Spleen (tissue), 11 donors: ENCODE measurements at regions not wholly inside any gene's neighbourhood (a gene's known extent, or its start where the extent isn't known, plus 50 kb on each side); places are given as distances from the start of the nearest gene placed in this dataset.

Experiments used
- DNase-seq: peaks from one replicate; pipeline ENCODE4 v3.0.0-alpha.2; 2020
- H3K27ac ChIP-seq, 8 donors: fragments of 200-600 bp; sonication (generic) in 7 of 8; 1 replicate in 4 of 8; 2 replicates in 4 of 8; pipeline versions ENCODE4 v1.5.0 to v1.8.0; 2016 to 2021; ENCODE audit warnings: inconsistent platforms in 4 of 8, mild to moderate bottlenecking in 4 of 8, moderate library complexity in 1 of 8
- H3K27me3 ChIP-seq, 7 donors: fragments of 200-600 bp; sonication (generic) in 6 of 7; replicated peaks in 1 of 7; 1 replicate in 4 of 7; 2 replicates in 3 of 7; pipeline versions ENCODE4 v1.5.0 to v1.8.0; 2016 to 2021; ENCODE audit warnings: inconsistent platforms in 3 of 7, mild to moderate bottlenecking in 1 of 7
- H3K36me3 ChIP-seq, 6 donors: fragments of 200-600 bp; sonication (generic) in 5 of 6; 1 replicate in 4 of 6; 2 replicates in 2 of 6; pipeline versions ENCODE4 v1.5.0 to v1.8.0; 2016 to 2021; ENCODE audit warnings: inconsistent platforms in 2 of 6
- H3K4me1 ChIP-seq, 6 donors: fragments of 200-600 bp; sonication (generic) in 5 of 6; 1 replicate in 3 of 6; 2 replicates in 3 of 6; pipeline versions ENCODE4 v1.5.0 to v1.8.0; 2016 to 2021; ENCODE audit warnings: inconsistent platforms in 3 of 6
- H3K4me3 ChIP-seq, 8 donors: fragments of 200-600 bp; sonication (generic) in 7 of 8; 1 replicate in 4 of 8; 2 replicates in 4 of 8; pipeline versions ENCODE4 v1.5.0 to v1.8.0; 2016 to 2021; ENCODE audit warnings: inconsistent platforms in 4 of 8, mild to moderate bottlenecking in 4 of 8, moderate library complexity in 2 of 8
- H3K9me3 ChIP-seq, 8 donors: fragments of 200-600 bp; sonication (generic) in 7 of 8; 1 replicate in 4 of 8; 2 replicates in 4 of 8; pipeline versions ENCODE4 v1.5.0 to v1.8.0; 2016 to 2021; ENCODE audit warnings: inconsistent platforms in 4 of 8
- POLR2A ChIP-seq, 3 donors: fragments of 450-650 bp; IDR thresholded peaks; one replicate each; pipeline ENCODE4 v1.5.1; 2017; ENCODE audit warnings: antibody characterized with exemption in 3 of 3, mild to moderate bottlenecking in 1 of 3
- POLR2AphosphoS5 ChIP-seq, 3 donors: sonication (generic); formaldehyde crosslinking; IDR thresholded peaks; one replicate each; pipeline ENCODE4 v1.5.1; 2017; ENCODE audit warnings: antibody characterized with exemption in 3 of 3
- WGBS, 5 donors: extraction: QIAGEN DNeasy Blood & Tissue Kit in 3 of 5; methylation state at CpG; one replicate each; pipeline versions ENCODE4 v1.1.5 to v1.1.7; 2013 to 2018; 5-methylcytosine and 5-hydroxymethylcytosine counted together
- intact Hi-C: fragments of 100-400 bp; cut with DNase I; formaldehyde crosslinking; loops from one replicate; pipeline ENCODE4 v1.15.0; 2023; ENCODE audit warnings: low total_unique reads
- TF ChIP-seq, protein P1 (sequence below), 11 experiments: fragments of 200-600 bp in 7 of 11; fragments of 450-650 bp in 4 of 11; sonication (generic) in 4 of 11; IDR thresholded peaks in 8 of 11; conservative IDR thresholded peaks in 3 of 11; 1 replicate in 7 of 11; 2 replicates in 4 of 11; pipeline versions ENCODE4 v1.4.0 to v1.8.0; 2016 to 2021; ENCODE audit warnings: antibody characterized with exemption in 11 of 11, inconsistent platforms in 4 of 11, mild to moderate bottlenecking in 1 of 11
- donor health status: healthy with polysubstance abuse.
- donor health status: DM: no; HTN: no; CAD: no; lungs with moderate emphysema.
- donor health status: DM: no; HTN: no; CAD: no.
- donor health status: Bipolar disorder and iron deficiency.
- donor health status: healthy.
- donor health status: DM: no; HTN: no; CAD: no.
- donor health status: DM: yes; HTN: yes; CAD: no.

DNA sequence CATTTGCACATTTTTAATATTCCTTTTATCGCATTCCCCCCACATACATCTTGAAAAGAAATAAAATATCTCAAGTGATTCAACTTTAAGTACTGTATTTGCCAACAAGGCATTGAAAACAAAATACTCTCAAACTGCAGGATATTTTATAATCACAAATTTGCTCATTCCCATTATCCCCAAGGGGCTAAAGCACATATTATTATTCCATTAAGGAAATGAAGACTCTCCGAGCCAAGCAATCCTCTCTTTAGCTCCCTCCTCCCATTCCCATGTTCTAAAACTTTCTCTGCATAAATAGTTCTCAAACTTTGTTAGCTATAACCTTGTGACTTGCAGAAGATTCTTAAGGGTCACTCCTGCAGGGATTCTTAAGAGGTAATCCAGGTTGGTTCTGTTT is 436.8 kb downstream of the KCNJ2 start:
- H3K27me3 ChIP-seq: no peaks in the 10 kb centered on the region
- TF ChIP-seq, protein P1, sequence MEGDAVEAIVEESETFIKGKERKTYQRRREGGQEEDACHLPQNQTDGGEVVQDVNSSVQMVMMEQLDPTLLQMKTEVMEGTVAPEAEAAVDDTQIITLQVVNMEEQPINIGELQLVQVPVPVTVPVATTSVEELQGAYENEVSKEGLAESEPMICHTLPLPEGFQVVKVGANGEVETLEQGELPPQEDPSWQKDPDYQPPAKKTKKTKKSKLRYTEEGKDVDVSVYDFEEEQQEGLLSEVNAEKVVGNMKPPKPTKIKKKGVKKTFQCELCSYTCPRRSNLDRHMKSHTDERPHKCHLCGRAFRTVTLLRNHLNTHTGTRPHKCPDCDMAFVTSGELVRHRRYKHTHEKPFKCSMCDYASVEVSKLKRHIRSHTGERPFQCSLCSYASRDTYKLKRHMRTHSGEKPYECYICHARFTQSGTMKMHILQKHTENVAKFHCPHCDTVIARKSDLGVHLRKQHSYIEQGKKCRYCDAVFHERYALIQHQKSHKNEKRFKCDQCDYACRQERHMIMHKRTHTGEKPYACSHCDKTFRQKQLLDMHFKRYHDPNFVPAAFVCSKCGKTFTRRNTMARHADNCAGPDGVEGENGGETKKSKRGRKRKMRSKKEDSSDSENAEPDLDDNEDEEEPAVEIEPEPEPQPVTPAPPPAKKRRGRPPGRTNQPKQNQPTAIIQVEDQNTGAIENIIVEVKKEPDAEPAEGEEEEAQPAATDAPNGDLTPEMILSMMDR (IDR thresholded peaks at IDR 0.05 in 8 of 11, conservative IDR thresholded peaks at IDR 0.05 in 3 of 11): no peak
- TF ChIP-seq POLR2A (IDR thresholded peaks at IDR 0.05) (no peak), POLR2AphosphoS5 (IDR thresholded peaks at IDR 0.05) (no peak)
- no peaks in the 10 kb centered on the region for H3K4me1 ChIP-seq
- no peak overlapping the region for H3K4me3 ChIP-seq
- DNase-seq: no peak
- H3K27ac ChIP-seq: no peak overlapping the region
- intact Hi-C loops: no loop called here
- no peaks in the 10 kb centered on the region for H3K9me3 ChIP-seq
- 83 to 89% (median 85%) methylated on average over 2 of the region's 2 CpGs for WGBS, 5 donors
- H3K36me3 ChIP-seq: no peaks in the 10 kb centered on the region

DNA sequence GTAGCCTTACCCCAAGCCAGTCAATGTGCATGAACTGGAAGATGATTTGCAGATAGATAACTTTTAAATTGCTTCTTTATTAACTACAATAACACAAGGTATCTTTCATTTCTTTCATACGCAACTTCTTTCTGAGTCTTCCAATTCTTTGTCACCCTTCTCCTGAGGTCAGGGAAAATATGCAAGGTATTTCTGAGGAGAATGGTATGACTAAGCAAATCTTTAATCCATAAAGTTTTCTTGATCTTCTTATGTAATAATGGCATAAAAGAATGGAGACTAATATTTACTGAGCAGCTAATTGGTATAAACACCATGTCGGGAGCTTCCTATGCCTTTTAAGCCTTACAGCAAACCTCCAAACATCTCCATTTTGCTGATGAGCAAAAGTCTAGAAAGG is 438.9 kb downstream of the KCNJ2 start:
- Histone ChIP-seq H3K4me3 (no peak overlapping the region), H3K9me3 (no peaks in the 10 kb centered on the region), H3K27me3 (no peaks in the 10 kb centered on the region), H3K4me1 (no peaks in the 10 kb centered on the region), H3K36me3 (no peaks in the 10 kb centered on the region), H3K27ac (no peak overlapping the region)
- TF ChIP-seq, protein P1 (IDR thresholded peaks at IDR 0.05 in 8 of 11, conservative IDR thresholded peaks at IDR 0.05 in 3 of 11): no peak
- no peak for TF ChIP-seq POLR2A (IDR thresholded peaks at IDR 0.05)
- no peak for TF ChIP-seq POLR2AphosphoS5 (IDR thresholded peaks at IDR 0.05)
- WGBS, 5 donors: 81 to 98% (median 87%) methylated on average over 2 of the region's 2 CpGs
- no peak for DNase-seq
- intact Hi-C loops: no loop called here

DNA sequence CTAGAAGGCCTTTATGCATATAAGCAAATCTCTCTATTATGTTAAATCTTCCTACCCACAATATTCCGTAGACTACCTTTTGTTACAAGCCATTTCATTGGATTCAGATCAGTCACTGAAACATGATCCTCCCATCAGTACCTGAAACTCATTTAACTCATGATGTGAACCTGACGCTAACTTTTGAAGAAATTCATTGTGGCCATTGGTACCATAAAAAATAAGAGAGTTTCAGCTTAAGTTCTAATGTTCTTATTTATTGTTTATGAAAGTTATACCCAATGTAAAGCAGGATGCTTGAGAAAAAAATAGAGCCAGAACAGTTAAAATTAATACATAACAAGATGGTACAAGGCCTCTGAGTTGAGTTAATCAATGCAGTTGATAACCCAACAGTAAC is 439.6 kb downstream of the KCNJ2 start:
- Histone ChIP-seq H3K27ac (no peak overlapping the region), H3K4me1 (no peaks in the 10 kb centered on the region), H3K4me3 (no peak overlapping the region), H3K9me3 (no peaks in the 10 kb centered on the region), H3K27me3 (no peaks in the 10 kb centered on the region), H3K36me3 (no peaks in the 10 kb centered on the region)
- intact Hi-C loops: no loop called here
- no peak for TF ChIP-seq POLR2AphosphoS5 (IDR thresholded peaks at IDR 0.05)
- TF ChIP-seq POLR2A (IDR thresholded peaks at IDR 0.05): no peak
- TF ChIP-seq, protein P1 (IDR thresholded peaks at IDR 0.05 in 8 of 11, conservative IDR thresholded peaks at IDR 0.05 in 3 of 11): no peak
- 86 to 99% (median 91%) methylated on average over 2 of the region's 2 CpGs for WGBS, 5 donors
- DNase-seq: no peak

DNA sequence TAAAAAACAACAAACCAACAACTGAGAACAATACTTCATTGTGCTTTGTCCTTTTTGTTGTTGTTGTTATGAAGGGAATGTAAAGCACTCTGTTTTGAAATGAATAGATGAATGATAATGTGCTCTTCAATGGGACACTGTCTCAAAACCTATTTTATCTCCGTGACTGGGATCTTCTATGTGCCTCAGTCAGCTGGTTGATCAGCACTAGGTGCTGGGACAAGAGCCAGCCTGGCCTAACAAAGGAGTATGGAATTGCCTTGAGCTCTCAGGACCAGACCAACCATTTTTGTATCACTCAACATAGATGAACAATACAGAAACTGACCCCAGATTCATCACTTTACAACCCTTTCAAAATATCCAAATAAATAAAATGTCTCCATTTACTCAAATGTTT is 440.2 kb downstream of the KCNJ2 start:
- intact Hi-C loops: no loop called here
- 80 to 93% (median 89%) methylated on average over 1 of the region's 1 CpG for WGBS, 5 donors
- Histone ChIP-seq H3K27me3 (no peaks in the 10 kb centered on the region), H3K4me3 (no peak overlapping the region), H3K4me1 (no peaks in the 10 kb centered on the region), H3K9me3 (no peaks in the 10 kb centered on the region), H3K36me3 (no peaks in the 10 kb centered on the region), H3K27ac (no peak overlapping the region)
- TF ChIP-seq POLR2A (IDR thresholded peaks at IDR 0.05): no peak
- TF ChIP-seq POLR2AphosphoS5 (IDR thresholded peaks at IDR 0.05): no peak
- TF ChIP-seq, protein P1 (IDR thresholded peaks at IDR 0.05 in 8 of 11, conservative IDR thresholded peaks at IDR 0.05 in 3 of 11): no peak
- no peak for DNase-seq
